OCI-LY1 (cell line): ENCODE measurements at regions not wholly inside any gene's neighbourhood (a gene's known extent, or its start where the extent isn't known, plus 50 kb on each side); places are given as distances from the start of the nearest gene placed in this dataset.

Experiments used
- EZH2 ChIP-seq: fragments of 200-600 bp; sonication (generic), shearing (Covaris generic); IDR thresholded peaks from 2 replicates; pipeline ENCODE4 v1.8.0; 2017; ENCODE audit warnings: borderline replicate concordance, mixed run types, mild to moderate bottlenecking, antibody characterized with exemption, low read length, moderate library complexity, mixed read lengths
- TF ChIP-seq, protein P1 (sequence below): fragments of 200-600 bp; sonication (generic), shearing (Covaris generic); IDR thresholded peaks from 2 replicates; pipeline ENCODE4 v1.5.1; 2017; ENCODE audit warnings: mild to moderate bottlenecking, antibody characterized with exemption, low read length, moderate library complexity, mixed read lengths

DNA sequence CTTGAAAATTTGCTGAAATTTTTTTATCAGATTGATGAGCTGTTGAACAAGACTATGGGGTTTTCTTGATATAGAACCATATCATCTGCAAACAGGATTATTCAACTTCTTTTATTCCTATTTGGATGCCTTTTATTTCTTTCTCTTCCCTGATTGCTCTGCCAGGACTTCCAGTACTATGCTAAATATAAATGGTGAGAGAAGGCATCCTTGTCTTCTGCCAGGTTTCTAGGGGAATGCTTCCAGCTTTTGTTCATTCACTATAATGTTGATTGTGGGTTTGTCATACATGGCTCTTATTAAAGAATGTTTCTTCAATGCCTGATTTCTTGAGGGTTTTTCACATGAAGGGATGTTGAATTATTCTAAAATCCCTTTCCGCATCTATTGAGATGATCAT, 1139.5 kb downstream of the FAM133A start:
- TF ChIP-seq, protein P1, sequence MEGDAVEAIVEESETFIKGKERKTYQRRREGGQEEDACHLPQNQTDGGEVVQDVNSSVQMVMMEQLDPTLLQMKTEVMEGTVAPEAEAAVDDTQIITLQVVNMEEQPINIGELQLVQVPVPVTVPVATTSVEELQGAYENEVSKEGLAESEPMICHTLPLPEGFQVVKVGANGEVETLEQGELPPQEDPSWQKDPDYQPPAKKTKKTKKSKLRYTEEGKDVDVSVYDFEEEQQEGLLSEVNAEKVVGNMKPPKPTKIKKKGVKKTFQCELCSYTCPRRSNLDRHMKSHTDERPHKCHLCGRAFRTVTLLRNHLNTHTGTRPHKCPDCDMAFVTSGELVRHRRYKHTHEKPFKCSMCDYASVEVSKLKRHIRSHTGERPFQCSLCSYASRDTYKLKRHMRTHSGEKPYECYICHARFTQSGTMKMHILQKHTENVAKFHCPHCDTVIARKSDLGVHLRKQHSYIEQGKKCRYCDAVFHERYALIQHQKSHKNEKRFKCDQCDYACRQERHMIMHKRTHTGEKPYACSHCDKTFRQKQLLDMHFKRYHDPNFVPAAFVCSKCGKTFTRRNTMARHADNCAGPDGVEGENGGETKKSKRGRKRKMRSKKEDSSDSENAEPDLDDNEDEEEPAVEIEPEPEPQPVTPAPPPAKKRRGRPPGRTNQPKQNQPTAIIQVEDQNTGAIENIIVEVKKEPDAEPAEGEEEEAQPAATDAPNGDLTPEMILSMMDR, result no peak
- no peak for TF ChIP-seq EZH2
